GM18498 (cell line): ENCODE measurements at regions not wholly inside any gene's neighbourhood (a gene's known extent, or its start where the extent isn't known, plus 50 kb on each side); places are given as distances from the start of the nearest gene placed in this dataset.
"Not testable (repeated sequence)": the region's sequence is repeated elsewhere in the genome, so short reads cannot be mapped to it uniquely, and the experiment has no call there.

ENCODE experiments used
- ATAC-seq: cut with Tn5 transposase; IDR thresholded peaks from one replicate; pipeline ENCODE4 v1.9.1; 2021; ENCODE audit warnings: mild to moderate bottlenecking, moderate library complexity; ENCODE audit not compliant: unreplicated experiment

- ATAC-seq, result no peak
These were observed 152.6 kb downstream of the COPS8 start for GRCh38 chr2:237238249-237238648.

- no peak for ATAC-seq
These were observed 154.6 kb downstream of the COPS8 start for GRCh38 chr2:237240252-237240651.

GRCh38 chr2:237240868-237241267 is 155.2 kb downstream of the COPS8 start:
- not testable (repeated sequence) for ATAC-seq

GRCh38 chr2:237242091-237242536 is 156.4 kb downstream of the COPS8 start:
- no peak for ATAC-seq

GRCh38 chr2:237243487-237243886 is 157.8 kb downstream of the COPS8 start:
- no peak for ATAC-seq

- no peak for ATAC-seq
These were observed 158.5 kb downstream of the COPS8 start for GRCh38 chr2:237244178-237244577.

GRCh38 chr2:237244976-237245646 is 159.4 kb downstream of the COPS8 start:
- no peak for ATAC-seq

- ATAC-seq, result no peak
These were observed 163.4 kb downstream of the COL6A3 start for GRCh38 chr2:237250599-237250998.

GRCh38 chr2:237251986-237252385 is 162.0 kb downstream of the COL6A3 start:
- ATAC-seq, result no peak

GRCh38 chr2:237253046-237253702 is 160.8 kb downstream of the COL6A3 start:
- no peak for ATAC-seq

- no peak for ATAC-seq
These were observed 159.5 kb downstream of the COL6A3 start for GRCh38 chr2:237254369-237254861.

- ATAC-seq, result no peak
These were observed 158.9 kb downstream of the COL6A3 start for GRCh38 chr2:237254911-237255578.

GRCh38 chr2:237256887-237257286 is 157.1 kb downstream of the COL6A3 start:
- no peak for ATAC-seq

- no peak for ATAC-seq
These were observed 156.5 kb downstream of the COL6A3 start for GRCh38 chr2:237257471-237257951.

GRCh38 chr2:237258116-237258515 is 155.8 kb downstream of the COL6A3 start:
- no peak for ATAC-seq

- no peak for ATAC-seq
These were observed 155.3 kb downstream of the COL6A3 start for GRCh38 chr2:237258615-237259014.

- no peak for ATAC-seq
These were observed 154.8 kb downstream of the COL6A3 start for GRCh38 chr2:237259201-237259600.

- ATAC-seq, result no peak
These were observed 153.8 kb downstream of the COL6A3 start for GRCh38 chr2:237260039-237260620.

GRCh38 chr2:237260686-237261085 is 153.3 kb downstream of the COL6A3 start:
- no peak for ATAC-seq

- no peak for ATAC-seq
These were observed 152.6 kb downstream of the COL6A3 start for GRCh38 chr2:237261327-237261726.
